ENCODE measurements at regions not wholly inside any gene's neighbourhood (a gene's known extent, or its start where the extent isn't known, plus 50 kb on each side); places are given as distances from the start of the nearest gene placed in this dataset.
"Not testable (repeated sequence)": the region's sequence is repeated elsewhere in the genome, so short reads cannot be mapped to it uniquely, and the experiment has no call there.

GRCh38 chr3:197406266-197406665 is 107.9 kb upstream of the DLG1 start:
- H3K27me3 Mint-ChIP-seq (ENCODE audit: unreplicated experiment), result peaks cover 3% of the 10 kb centered on the region
- TF ChIP-seq CTCF (IDR thresholded peaks at IDR 0.05; ENCODE audit: partially characterized antibody, unreplicated experiment), result no peak
- no peak overlapping the region for H3K4me3 Mint-ChIP-seq (ENCODE audit: unreplicated experiment)
- peaks cover 11% of the 10 kb centered on the region for H3K36me3 Mint-ChIP-seq (ENCODE audit: unreplicated experiment)
- H3K27ac Mint-ChIP-seq (ENCODE audit: unreplicated experiment), result no peak overlapping the region
- no peaks in the 10 kb centered on the region for H3K4me1 Mint-ChIP-seq (ENCODE audit: low read depth, unreplicated experiment)
- no peak for DNase-seq
- H3K9me3 Mint-ChIP-seq (ENCODE audit: unreplicated experiment), result peaks cover 3% of the 10 kb centered on the region

GRCh38 chr3:197404754-197405153 is 106.3 kb upstream of the DLG1 start:
- Mint-ChIP-seq H3K36me3 (ENCODE audit: unreplicated experiment) (peaks cover 9% of the 10 kb centered on the region), H3K27ac (ENCODE audit: unreplicated experiment) (no peak overlapping the region), H3K9me3 (ENCODE audit: unreplicated experiment) (peaks cover 1% of the 10 kb centered on the region)

GRCh38 chr3:197404030-197404429 is 105.6 kb upstream of the DLG1 start:
- Mint-ChIP-seq H3K36me3 (ENCODE audit: unreplicated experiment) (peaks cover 5% of the 10 kb centered on the region), H3K4me1 (ENCODE audit: low read depth, unreplicated experiment) (no peaks in the 10 kb centered on the region), H3K9me3 (ENCODE audit: unreplicated experiment) (peaks cover 1% of the 10 kb centered on the region), H3K27me3 (ENCODE audit: unreplicated experiment) (no peaks in the 10 kb centered on the region), H3K4me3 (ENCODE audit: unreplicated experiment) (no peak overlapping the region), H3K27ac (ENCODE audit: unreplicated experiment) (no peak overlapping the region)
- TF ChIP-seq CTCF (IDR thresholded peaks at IDR 0.05; ENCODE audit: partially characterized antibody, unreplicated experiment), result no peak
- no peak for DNase-seq

More at GRCh38 chr3:197404754-197405153, 106.3 kb upstream of the DLG1 start:
- DNase-seq, result no peak
- Mint-ChIP-seq H3K27me3 (ENCODE audit: unreplicated experiment) (no peaks in the 10 kb centered on the region), H3K4me3 (ENCODE audit: unreplicated experiment) (no peak overlapping the region), H3K4me1 (ENCODE audit: low read depth, unreplicated experiment) (no peaks in the 10 kb centered on the region)
- TF ChIP-seq CTCF (IDR thresholded peaks at IDR 0.05; ENCODE audit: partially characterized antibody, unreplicated experiment), result no peak

- not testable (repeated sequence) for DNase-seq; H3K4me3 Mint-ChIP-seq (ENCODE audit: unreplicated experiment); H3K36me3 Mint-ChIP-seq (ENCODE audit: unreplicated experiment); H3K9me3 Mint-ChIP-seq (ENCODE audit: unreplicated experiment); H3K4me1 Mint-ChIP-seq (ENCODE audit: low read depth, unreplicated experiment); H3K27me3 Mint-ChIP-seq (ENCODE audit: unreplicated experiment); H3K27ac Mint-ChIP-seq (ENCODE audit: unreplicated experiment)
Measured at GRCh38 chr3:197402401-197402800, 104.0 kb upstream of the DLG1 start.

GRCh38 chr3:197399486-197399885 is 101.1 kb upstream of the DLG1 start:
- Mint-ChIP-seq H3K27me3 (ENCODE audit: unreplicated experiment) (no peaks in the 10 kb centered on the region), H3K36me3 (ENCODE audit: unreplicated experiment) (no peaks in the 10 kb centered on the region), H3K27ac (ENCODE audit: unreplicated experiment) (no peak overlapping the region), H3K9me3 (ENCODE audit: unreplicated experiment) (peaks cover 3% of the 10 kb centered on the region), H3K4me1 (ENCODE audit: low read depth, unreplicated experiment) (no peaks in the 10 kb centered on the region), H3K4me3 (ENCODE audit: unreplicated experiment) (no peak overlapping the region)
- no peak for TF ChIP-seq CTCF (IDR thresholded peaks at IDR 0.05; ENCODE audit: partially characterized antibody, unreplicated experiment)
- no peak for DNase-seq

Data from glutamatergic neuron (in vitro differentiated cells).